ENCODE measurements at regions not wholly inside any gene's neighbourhood (a gene's known extent, or its start where the extent isn't known, plus 50 kb on each side); places are given as distances from the start of the nearest gene placed in this dataset.
"Not testable (repeated sequence)": the region's sequence is repeated elsewhere in the genome, so short reads cannot be mapped to it uniquely, and the experiment has no call there.

DNA sequence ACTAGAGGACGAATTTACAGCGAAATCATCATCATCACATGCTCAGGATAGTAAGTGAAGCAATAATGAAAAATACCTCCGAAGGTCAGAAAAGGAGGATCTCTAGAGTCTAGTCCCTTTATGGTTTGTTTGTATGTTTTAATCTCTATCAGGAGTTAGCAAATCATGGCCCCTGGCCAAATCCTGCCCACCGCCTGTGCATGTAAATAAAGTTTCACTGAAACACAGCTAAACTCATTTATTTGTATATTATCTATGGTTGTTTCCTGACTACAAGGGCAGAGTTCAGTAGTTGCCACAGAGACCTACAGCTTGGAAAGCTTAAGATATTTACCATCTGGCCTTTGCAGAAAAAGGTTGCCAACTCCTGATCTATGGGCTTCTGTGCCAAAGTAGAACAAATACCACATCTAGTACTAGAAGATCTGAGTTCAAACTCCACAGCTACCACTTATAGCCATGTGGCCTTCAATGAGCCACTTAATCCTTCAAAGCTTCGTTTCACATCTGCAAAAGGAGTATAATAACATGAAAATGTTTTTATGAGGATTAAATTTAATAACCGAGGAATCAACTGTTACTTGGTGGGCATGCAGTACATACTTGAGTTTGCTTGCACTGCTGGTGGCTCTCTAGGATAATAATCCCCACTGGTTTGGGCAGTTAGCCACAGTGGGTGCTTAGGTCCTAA is 94.0 kb upstream of the KIF26B start:
- DNase-seq: no peak

DNA sequence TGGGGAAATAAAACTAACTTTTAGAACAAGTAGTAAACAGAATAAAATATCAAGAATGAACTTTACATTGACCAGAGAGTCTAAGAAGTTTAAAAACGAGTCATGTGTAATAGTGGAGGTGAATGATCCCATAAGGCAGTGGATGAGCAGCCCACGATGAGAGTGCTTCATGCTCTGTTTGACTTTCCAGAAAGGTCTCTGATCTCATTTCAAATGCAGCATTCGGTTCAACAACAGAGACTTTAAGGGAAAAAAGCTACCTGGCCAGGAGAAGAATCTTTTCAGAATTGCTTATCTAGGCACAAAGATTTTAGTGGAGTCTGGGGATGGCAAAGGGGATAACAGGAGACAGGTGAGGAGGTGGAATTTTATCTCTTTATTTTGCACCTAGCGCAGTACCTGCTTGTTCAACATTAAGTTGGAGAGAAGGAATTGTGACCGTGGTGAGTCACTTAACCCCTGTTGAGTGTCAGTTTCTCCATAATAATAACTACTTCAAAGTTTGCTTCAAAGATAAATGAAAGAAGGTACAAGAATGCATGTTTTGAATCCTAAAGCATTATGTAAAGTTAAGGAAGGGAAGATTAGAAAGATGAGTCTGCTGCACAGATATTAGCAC is 94.9 kb upstream of the KIF26B start:
- DNase-seq: no peak

DNA sequence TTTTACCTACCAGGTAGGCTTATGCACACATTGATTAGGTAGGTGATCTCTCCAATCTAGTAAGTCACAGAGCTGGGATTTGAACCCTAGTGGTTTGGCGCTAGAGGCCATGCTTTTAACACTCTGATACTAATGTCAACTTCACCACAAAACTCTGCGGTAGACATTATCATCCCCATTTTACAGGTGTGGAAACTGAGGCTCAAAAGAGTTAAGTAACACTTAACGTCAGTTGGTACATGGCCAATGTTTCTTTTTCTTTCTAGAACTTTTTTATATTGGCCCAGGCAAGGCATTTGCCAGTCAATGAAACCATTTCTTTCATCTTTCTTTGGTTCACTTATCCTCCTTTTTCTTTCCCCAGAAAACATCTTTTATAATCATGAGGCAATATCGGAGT is 95.9 kb upstream of the KIF26B start:
- DNase-seq: no peak

DNA sequence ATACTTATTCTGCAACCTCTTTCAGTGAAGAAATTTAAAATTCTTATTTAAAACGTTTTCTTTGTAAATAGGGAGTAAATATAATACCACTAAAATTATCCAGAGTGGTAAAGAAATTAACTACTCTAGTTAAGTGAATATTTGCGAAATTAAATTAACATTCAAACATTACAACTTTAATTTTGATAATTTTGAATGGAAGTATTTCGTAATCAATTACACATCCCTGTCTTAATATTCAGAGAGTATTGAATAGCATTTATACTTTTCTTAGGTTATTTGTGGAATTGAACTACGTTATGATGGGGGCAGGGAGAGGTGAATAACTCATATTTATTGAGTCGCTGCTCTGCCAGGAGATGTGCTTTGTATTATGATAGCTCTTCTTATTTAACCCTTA is 96.3 kb upstream of the KIF26B start:
- DNase-seq: no peak

DNA sequence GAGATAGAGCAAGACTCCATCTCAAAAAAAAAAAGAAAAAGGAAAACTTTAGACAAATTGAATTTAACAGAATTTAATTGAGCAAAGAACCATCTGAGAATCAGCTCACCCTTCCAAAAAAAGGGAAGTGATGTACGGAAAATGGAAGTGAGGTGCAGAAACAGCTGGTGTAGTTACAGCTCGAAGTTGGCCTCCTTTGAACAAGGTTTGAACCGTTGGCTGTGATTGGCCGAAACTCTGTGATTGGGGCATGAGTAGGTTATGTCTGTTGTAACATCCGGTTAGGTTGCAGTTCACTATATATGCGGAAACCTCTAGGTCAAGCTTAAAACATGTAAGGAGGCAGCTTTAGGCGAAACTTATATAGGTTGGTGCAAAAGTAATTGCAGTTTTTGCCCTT is 97.9 kb upstream of the KIF26B start:
- no peak for DNase-seq

DNA sequence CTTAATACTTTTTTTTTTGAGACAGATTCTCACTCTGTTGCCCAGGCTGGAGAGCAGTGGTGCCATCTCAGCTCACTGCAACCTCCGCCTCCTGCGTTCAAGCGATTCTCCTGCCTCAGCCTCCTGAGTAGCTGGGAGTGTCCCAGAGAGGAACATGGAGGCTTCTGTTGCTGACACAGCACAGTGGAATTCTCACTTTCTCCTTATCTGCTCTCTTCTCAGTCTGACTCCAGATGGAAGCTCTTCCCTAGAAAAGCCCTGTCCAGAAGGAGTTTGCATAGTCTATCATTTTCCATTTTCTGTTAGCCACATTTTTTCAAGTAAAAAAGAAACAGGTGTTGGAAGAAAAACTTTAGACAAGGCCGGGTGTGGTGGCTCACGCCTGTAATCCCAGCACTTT is 98.5 kb upstream of the KIF26B start:
- not testable (repeated sequence) for DNase-seq

DNA sequence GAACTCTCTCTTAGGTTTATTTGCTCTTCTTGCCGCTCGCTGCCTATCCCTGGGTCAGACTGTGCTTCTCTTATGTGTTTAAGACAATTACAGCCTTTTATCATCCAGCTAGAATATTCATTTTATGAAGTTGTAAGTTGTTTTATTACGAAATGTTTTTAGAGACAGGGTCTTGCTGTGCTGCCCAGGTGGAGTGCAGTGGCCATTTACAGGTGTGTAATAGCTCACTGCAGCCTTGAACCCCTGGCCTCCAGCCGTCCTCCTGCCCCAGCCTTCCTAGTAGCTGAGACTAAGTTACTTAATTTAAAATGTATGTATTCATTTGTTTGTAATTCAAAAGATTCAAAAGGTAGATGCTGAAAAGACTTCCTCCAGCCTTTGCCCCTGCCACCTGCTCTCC is 99.0 kb upstream of the KIF26B start:
- no peak for DNase-seq

DNA sequence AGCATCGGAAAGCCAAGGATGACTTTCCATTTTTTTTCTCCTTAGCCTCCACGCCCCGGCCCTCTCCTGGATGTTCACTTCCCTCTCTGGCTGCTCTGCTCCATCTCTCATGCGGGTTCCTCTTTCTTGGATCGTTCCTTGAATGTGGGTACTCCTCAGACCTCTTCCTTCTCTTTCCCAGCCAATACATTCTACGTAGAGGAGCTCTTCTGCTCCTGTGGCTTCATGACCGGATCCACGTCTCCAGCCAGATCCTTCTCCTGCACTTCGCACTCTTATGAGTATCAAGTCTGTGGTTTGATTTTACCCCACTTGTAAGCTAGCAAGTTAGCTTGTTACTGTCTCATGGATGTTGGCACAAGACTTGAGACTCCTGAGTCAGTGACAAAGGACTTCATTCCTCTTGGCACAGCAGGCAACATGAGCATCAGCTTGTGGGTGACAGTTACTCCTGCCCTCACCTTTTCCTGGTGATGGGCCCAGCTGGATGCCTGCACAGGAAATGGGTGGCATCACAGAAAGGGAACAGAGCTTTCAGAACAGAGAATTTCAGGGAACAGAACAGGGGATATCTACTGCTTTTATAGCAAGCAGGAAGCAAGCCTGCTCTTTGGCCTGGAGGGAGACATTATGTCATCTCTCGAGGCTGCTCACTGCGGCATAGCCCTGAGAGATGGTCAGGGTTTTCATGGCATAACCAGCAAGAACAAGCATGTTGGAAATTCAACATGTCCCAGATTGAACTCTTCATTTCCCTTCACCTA is 100.1 kb upstream of the KIF26B start:
- no peak for DNase-seq

DNA sequence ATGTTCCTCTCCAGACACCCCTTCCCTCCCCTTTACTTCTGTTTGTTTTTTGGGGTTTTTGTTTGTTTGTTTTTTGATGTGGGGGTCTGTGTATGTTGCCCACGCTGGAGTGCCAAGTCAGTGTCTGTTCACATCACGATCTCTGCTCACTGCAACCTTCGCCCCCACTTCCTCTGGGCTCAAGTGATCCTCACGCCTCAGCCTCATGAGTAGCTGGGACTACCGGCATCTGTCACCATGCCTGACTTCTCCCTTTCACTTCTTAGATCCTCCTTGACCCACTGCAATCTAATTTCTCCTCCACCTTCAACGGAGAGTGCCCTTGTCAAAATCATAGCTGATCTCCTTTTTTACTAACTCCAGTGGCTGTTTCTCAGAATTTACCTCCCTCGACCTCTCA is 100.7 kb upstream of the KIF26B start:
- DNase-seq: no peak

DNA sequence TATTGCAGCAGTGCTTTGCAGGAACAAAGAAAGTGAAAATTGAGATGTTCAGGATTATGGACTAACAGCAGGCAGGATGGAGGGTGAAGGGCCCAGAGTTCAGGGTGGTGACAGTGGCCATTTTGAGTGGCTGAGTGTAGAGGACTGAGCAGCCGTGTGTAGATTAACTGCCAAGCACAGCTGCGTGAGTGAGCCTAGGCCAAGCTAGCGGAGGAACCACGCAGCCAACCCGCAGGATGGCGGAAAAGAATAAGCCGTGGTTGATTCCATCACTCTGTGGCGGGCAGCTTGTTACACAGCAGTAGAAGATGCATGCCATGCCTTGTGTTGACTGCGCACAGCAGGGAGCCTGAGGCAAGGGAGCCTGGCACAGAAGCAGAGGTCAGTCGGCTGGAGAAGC is 102.5 kb upstream of the KIF26B start:
- DNase-seq: no peak

DNA sequence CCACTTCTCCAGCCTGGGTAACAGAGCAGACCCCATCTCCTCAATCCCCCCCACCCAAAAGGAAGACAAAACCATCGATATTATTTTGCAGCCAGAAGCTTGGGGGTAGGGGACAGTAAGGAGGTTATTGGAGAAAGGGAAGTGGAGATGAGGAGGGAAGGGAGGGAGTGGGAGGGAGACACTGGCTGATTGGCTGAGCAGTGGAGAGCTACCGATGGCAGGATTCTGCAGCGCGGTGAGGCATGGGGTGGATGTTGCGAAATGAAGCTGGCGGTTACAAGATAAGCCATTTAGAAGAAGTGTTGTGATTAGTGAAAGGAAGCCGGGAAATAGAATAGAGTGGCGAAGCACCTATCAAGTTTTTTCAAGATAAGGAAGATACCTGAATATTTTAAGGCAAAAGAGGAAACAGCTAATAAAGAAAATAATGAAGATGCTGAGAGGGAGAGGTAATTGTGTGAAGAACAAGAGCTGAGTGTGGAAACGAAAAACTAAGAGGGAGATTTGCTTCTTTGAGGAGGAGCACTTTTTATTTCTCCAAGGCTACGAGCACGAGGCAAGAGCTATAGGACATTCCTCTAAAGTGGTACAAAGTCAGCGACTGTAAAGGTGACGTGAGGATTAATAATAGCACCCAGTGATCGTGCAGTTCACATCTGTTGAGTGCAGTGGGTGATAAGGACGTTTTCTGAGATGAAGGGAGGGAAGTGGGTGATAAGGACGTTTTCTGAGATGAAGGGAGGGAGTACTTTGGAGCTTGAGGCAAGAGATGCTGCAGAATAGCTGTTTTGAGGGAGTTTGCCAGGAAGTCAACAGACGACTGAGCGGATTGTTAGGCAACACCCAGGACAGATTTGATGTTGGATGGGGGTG is 103.2 kb upstream of the KIF26B start:
- DNase-seq: no peak

DNA sequence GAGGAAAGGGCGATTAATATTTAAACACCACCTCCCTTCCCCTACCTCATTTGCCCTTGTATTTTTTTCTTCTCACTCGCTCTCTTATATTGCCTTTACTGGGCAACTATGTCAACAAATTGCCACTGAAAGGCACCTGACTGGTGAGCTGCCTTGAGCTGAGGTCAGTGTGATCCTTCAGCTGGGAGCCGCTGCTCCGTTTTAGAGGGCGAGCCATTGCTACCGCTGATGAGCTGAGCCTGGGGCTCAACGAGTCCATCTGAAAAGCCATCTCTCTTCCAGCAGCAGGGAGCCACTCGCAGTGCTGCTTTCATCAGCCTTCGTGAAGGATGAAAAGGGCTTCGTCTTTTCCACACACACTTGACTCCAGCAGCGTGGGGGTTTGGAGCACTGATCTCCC is 108.0 kb upstream of the KIF26B start:
- no peak for DNase-seq

DNA sequence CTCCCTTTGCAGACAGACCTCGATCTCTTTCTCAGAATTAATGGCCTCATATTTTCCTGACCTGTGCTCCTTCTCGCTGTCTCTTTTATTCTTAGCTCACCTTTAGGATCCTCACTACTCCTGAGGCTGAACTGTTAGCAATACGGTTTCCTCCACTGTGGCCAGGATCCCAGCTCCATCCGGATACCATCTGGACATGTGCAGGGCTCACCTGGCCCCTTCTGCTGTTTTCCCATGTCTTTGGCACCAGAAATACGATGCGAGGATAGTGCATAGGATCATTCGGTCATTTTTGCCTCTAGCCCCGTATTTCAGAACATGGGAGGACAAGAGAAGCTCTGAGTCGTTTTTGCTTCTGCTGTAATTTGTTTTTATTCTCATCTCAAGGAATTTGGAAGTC is 108.5 kb upstream of the KIF26B start:
- DNase-seq: no peak

DNA sequence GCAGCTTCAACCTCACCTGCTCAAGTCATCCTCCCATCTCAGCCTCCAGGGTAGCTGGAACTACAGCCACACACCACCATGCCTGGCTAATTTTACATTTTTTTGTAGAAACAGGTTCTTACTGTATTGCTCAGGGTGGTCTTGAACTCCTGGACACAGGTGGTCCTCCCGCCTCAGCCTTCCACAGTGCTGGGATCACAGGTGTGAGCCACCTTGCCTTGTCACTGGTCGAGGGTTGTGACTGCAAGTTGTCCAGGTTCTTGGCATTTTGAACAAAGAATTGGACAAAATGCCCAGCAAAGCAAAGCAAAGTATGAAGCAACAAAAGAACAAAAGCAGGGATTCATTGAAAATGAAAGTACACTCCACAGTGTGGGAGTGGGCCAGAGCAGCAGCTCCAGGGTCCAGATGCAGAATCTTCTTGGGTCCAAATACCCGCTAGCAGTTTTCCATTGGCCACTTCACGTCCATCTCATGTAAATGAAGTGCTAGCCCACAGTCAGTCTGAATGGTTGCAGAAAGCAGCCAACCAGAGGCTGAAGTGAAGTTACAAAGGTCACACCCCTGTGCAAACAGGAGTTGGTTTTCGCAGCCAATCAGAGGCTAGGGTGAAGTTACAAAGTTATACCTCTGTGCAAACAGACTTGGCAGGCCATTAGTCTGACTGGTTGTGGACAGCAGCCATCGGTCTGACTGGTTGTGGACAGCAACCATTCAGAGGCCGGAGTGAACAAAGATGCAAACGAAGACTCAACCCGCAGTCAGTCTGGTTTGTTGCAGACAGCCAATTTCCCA is 109.5 kb upstream of the KIF26B start:
- no peak for DNase-seq

DNA sequence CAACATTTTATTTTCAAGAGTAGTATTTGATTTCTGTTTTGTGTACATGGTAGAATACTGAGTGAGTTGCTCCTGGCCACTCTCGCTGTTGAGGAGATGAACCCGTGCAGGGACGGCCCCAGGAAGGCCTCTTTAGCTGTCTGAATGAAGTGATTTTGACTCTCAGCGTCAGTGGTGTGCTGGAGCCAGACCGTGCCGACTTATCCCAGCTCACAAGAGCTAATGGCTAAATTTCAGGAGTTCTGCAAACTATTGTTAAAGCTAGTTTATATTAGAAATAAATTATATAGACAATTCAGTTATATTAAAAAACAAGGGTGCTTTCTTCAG is 111.2 kb upstream of the KIF26B start:
- no peak for DNase-seq

DNA sequence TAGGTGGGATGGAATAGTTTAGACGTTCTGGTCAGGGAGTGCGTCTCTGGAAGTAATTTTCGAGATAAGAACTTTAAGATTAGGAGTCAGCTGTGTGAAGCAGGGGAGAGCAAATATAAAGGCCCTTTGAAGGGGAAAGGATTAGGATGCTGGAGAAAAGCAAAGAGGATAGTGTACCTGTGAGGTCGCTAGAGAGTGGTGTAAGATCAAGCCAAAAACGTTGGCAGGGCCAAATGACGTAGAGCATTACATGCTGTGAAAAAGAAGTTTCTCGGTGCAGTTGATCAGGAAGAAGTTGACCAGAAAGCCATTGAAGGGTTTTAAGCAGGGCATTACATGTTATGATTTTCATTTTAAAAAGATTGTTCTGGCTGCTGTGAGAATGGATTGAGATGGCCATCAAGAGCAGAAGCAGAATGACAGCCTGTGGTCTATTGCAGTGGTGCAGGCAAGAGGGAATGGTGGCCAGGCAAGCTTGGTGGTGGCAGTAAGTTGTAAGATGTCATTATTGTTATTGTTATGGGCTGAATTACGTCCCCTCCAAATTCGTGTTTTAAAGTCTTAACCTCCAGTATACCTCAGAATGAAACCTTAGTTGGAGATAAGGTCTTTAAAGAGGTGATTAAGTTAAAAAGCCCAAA is 113.6 kb upstream of the KIF26B start:
- DNase-seq: no peak

DNA sequence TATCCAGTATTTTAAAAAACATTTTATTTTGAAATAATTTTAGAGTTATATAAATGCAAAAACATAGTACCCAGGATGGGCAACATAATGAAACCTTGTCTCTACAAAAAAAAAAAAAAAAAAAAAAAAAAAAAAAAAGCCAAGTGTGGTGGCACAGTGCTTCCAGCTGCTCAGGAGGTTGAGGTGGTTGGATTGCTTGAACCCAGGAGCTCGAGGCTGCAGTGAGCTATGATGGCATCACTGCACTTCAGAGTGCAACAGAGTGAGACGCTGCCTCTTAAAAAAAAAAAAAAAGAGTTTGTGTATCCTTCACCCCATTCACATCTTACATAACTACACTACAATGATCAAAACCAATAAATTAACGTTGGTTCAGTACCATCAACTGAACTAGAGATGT is 115.6 kb upstream of the KIF26B start:
- DNase-seq: no peak

DNA sequence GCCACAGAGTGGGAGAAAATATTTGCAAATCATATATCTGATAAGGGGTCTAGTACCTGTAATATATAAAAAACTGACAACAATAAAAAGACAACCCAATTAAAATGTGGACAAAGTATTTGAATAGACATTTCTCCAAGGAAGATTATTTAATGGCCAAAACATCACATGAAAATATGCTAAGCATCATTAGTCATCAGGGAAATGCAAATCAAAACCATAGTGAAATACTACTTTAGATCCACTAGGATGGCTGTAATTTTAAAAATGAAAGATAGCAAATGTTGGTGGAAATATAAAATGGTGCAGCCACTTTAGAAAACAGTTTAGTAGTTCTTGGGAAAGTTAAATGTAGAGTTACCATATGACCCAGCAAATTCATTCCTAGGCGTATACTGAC is 118.7 kb upstream of the KIF26B start:
- DNase-seq: no peak

DNA sequence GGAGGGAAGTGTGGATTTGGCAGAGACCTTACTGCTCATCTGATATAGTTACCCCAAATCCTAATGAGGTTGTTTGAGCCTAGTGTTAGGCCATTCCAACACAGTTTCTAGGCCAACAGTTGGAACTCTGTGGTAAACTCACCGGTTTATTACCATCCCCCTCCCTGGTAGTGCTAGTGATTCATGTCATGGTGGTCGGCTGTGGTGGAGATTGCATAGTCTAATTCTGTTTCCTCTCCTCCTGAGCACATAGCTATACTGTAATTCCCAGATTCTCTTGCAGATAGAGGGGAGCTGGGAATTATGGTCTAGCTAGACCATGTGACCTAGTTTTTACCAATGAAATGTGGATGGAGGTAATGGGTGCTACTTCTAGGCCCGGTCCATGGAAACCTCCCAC is 123.7 kb upstream of the KIF26B start:
- no peak for DNase-seq

DNA sequence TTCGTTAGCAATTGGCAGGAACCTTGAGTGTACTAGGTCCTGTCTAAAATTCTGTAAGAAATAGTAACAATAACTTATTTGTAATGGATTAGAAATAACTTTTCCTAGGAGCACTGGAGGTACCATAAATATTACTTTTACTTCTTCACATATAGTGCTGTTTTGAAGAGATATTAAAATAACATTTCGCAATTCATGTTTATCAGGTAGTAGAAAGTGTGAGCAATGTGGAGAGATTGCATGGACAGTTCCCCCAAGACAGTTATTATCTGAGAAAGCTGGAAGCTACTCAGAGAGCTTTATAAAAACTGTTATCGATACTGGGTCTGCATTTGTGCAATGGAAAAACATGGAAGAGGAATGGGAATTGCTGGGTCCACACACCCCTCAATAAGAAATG is 128.5 kb upstream of the KIF26B start:
- DNase-seq: no peak

DNA sequence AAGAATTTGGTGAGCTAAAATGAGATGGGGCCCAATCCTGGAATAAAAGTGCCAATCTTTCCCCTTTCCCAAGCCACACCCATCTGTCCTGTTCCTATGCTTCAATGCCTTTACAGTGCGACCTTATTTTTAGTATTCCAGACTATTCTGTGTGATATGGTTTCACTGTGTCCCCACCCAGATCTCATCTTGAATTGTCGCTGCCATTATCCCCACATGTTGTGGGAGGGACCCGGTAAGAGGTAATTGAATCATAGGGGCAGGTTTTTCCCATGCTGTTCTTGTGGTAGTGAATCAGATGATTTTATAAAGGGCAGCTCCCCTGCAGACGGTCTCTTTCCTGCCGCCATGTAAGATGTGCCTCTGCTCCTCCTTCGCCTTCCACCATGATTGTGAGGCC is 129.3 kb upstream of the KIF26B start:
- no peak for DNase-seq

DNA sequence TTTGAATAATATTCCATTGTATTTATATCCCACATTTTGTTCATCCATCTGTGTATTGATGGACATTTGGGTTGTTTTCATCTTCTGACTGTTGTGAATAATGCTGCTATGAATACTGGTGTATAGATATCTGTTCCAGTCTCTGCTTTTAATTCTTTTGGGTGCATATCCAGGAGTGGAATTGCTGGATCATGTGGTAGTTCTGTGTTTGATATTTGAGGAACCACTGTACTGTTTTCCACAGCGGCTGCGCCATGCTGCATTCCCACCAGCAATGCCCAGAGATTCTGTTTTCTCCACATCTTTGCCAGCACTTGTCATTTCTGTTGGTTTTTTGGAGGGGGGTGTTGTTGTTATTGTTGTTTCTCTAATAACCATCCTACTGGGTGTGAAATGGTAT is 131.6 kb upstream of the KIF26B start:
- DNase-seq: no peak
